AG04449 (cell line): ENCODE measurements at regions not wholly inside any gene's neighbourhood (a gene's known extent, or its start where the extent isn't known, plus 50 kb on each side); places are given as distances from the start of the nearest gene placed in this dataset.

ENCODE experiments used
- CTCF ChIA-PET: fragments of 350-600 bp; formaldehyde crosslinking; extraction: SDS; loops from one replicate; lab custom pipeline; 2021; ENCODE audit warnings: antibody characterized with exemption; lab: Yijun Ruan, JAX
- POLR2A ChIA-PET: fragments of 400-600, 350-600 bp; formaldehyde crosslinking; extraction: SDS; loops from one replicate; lab custom pipeline; 2020; ENCODE audit warnings: antibody characterized with exemption, inconsistent platforms; lab: Yijun Ruan, JAX
- DNase-seq: peaks from one replicate; pipeline ENCODE4 v3.0.0-alpha.2; 2010; ENCODE audit warnings: low read depth, low spot score
- H3K4me3 ChIP-seq: 2 replicates; pipeline ENCODE4 v1.5.1; 2011; ENCODE audit warnings: low read depth, mild to moderate bottlenecking, control low read depth, low read length
- TF ChIP-seq, protein P1 (sequence below): IDR thresholded peaks from one replicate; pipeline ENCODE4 v1.5.1; 2011; ENCODE audit warnings: mild to moderate bottlenecking, moderate library complexity, low read length, control low read depth, inconsistent platforms; ENCODE audit not compliant: insufficient read depth; ENCODE audit errors: missing control alignments

DNA sequence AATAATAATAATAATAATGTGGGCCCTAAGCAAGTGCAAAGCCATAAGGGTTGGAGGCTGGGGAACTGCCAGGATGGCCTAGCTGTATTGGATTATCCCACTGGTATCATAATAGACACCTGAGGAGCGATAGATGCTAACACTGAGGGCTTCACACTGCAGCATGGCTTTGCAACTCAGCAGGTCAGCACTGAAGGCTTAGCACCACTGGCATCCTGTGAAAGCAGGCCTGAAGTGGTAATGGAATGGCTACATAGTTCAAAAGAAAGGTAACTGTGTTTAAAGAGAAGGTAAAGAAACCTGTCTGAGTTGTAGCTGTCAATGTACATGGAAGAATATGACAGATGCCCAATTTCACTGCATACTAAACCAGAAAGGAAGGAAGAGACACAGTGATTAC lies 359.0 kb downstream of the OSTF1 start:
- no peak for DNase-seq
- no peak overlapping the region for H3K4me3 ChIP-seq
- ChIA-PET CTCF (no interaction called here), POLR2A (no interaction called here)
- TF ChIP-seq, protein P1, sequence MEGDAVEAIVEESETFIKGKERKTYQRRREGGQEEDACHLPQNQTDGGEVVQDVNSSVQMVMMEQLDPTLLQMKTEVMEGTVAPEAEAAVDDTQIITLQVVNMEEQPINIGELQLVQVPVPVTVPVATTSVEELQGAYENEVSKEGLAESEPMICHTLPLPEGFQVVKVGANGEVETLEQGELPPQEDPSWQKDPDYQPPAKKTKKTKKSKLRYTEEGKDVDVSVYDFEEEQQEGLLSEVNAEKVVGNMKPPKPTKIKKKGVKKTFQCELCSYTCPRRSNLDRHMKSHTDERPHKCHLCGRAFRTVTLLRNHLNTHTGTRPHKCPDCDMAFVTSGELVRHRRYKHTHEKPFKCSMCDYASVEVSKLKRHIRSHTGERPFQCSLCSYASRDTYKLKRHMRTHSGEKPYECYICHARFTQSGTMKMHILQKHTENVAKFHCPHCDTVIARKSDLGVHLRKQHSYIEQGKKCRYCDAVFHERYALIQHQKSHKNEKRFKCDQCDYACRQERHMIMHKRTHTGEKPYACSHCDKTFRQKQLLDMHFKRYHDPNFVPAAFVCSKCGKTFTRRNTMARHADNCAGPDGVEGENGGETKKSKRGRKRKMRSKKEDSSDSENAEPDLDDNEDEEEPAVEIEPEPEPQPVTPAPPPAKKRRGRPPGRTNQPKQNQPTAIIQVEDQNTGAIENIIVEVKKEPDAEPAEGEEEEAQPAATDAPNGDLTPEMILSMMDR: no peak

DNA sequence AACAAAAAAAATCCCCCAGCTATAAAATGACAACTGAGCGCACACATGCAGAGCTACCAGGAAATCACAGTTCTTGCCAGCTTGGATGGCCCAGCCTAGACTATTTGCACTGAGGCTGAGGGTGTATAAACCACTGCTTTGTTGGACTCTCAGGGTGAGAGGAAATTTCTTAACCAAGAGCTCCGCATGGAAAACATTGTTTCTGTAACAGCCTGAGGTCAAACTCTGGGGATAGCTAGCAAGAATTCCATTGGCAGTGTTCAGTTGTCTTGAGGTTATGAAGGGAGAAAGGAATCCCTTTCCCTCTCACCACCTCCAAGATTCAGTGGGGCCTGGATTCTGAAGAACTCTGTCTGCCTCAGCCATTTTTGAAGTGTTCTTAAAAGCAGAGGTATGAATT lies 360.0 kb downstream of the OSTF1 start:
- TF ChIP-seq, protein P1: no peak
- no peak overlapping the region for H3K4me3 ChIP-seq
- ChIA-PET CTCF (no interaction called here), POLR2A (no interaction called here)
- DNase-seq: no peak

DNA sequence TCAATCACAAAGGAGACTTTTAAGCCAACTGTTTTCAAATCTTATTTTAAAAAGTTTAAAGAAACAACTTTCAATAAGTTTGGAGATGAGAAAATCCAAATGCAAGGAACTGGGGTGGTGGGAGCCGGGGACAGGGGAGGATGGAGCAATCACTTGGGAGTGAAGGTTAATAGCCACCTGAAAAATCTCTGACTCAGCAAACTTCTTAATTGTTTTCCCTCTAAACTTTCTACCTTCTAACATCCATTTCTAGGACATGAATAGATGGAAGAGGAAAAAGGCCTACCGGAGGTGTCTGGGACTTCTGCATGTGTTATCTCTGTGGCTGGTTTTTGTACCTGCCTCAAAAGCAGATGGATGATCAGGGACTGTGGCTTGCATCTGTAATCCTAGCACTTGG lies 360.6 kb downstream of the OSTF1 start:
- ChIA-PET CTCF (no interaction called here), POLR2A (no interaction called here)
- TF ChIP-seq, protein P1: no peak
- H3K4me3 ChIP-seq: no peak overlapping the region
- no peak for DNase-seq

DNA sequence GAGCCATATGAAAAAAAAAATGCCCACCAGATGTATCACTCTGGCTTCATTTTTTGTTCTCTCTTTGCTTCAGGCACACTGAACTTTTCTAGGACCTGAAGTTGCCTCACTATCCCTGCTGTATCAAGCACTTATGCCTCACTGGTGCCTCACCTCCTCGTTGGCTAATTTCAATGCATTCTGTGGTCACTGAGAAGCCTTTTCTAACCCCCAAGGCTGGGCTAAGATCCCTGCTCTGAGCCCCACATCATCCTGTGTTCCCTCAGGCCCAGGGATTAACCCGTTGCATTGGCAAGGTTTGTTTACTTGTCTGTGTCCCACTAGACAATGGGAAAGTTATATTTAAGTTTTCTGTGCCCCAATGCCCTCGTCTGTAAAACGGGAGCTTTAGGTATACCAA lies 362.7 kb downstream of the OSTF1 start:
- CTCF ChIA-PET: no interaction called here
- DNase-seq: no peak

DNA sequence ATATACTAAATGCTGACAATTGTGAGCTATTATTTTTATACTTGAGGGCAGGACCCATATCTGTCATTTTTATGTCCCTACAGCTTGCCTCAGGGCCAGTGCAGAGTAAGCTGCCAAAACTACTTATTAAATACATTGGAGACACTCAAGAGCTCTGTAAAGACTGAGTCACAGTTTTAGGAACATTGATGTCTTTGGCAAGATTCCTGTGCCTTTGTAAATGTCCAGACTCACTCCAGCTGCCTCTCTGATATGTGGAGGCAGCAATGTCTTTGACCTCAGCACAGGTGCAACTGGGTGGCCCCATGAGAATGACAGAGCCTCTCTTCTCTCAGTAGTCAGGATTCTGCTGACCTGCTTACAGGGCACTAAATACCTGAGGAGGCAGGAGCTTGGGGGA lies 363.2 kb downstream of the OSTF1 start:
- POLR2A ChIA-PET: no interaction called here
- no peak for DNase-seq
- TF ChIP-seq, protein P1: no peak
- no peak overlapping the region for H3K4me3 ChIP-seq
- CTCF ChIA-PET: no interaction called here

More for the DNA sequence above, 362.7 kb downstream of the OSTF1 start:
- POLR2A ChIA-PET: no interaction called here
- no peak overlapping the region for H3K4me3 ChIP-seq
- TF ChIP-seq, protein P1: no peak

DNA sequence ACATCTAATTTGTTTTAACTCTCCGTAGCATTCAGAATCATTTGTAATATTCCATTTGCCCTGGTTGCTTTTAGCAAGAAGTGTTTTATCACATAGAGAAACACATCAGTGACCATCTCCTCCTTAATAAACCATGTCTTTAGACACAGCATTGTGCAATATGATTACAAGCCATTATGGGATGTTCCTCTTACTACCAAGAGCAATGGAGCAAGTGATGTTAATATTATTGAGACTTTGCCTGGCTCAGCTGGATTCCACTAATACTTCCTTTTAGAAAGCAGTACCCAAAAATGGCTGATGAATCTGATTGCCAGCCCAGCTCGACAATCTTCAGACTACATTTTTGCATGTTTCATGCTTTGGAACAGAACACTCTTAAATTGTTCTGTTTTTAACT lies 364.2 kb downstream of the OSTF1 start:
- ChIA-PET POLR2A (no interaction called here), CTCF (no interaction called here)
- no peak overlapping the region for H3K4me3 ChIP-seq
- DNase-seq: no peak
- TF ChIP-seq, protein P1: no peak

DNA sequence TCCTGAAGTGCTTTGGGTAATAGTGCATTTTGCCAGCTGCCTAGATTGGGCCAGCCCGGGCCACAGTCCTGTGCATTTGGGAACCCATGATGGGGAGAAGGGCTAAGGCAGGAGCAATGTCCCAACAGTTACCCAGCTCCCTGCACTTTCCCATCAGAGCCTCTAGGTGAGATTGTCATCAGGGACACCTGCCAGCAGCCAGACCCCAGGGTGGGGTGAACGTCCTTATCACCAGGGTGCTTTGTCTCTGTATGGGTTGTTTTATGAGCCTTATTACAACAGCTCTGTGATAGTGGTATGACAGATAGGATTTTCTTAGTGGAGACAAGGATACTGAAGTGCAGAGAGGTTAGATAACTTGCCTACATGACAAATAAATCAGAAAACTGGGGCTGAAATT lies 365.7 kb downstream of the OSTF1 start:
- POLR2A ChIA-PET: no interaction called here
- no peak for DNase-seq
- TF ChIP-seq, protein P1: no peak
- CTCF ChIA-PET: no interaction called here
- H3K4me3 ChIP-seq: no peak overlapping the region
